ENCODE measurements at regions not wholly inside any gene's neighbourhood (a gene's known extent, or its start where the extent isn't known, plus 50 kb on each side); places are given as distances from the start of the nearest gene placed in this dataset.
A peak's percentile ranks its signal among the peaks of the same experiment; 100 is the strongest.

- H3K4me3 ChIP-seq (ENCODE audit: low read depth, low read length), result no peak overlapping the region
- DNase-seq (ENCODE audit: low read depth), result no peak
- TF ChIP-seq CTCF (IDR thresholded peaks at IDR 0.05; ENCODE audit: insufficient read depth, low read depth, low read length), result no peak
These were observed 464.1 kb downstream of the UTRN start for GRCh38 chr6:144749263-144749662.

DNA sequence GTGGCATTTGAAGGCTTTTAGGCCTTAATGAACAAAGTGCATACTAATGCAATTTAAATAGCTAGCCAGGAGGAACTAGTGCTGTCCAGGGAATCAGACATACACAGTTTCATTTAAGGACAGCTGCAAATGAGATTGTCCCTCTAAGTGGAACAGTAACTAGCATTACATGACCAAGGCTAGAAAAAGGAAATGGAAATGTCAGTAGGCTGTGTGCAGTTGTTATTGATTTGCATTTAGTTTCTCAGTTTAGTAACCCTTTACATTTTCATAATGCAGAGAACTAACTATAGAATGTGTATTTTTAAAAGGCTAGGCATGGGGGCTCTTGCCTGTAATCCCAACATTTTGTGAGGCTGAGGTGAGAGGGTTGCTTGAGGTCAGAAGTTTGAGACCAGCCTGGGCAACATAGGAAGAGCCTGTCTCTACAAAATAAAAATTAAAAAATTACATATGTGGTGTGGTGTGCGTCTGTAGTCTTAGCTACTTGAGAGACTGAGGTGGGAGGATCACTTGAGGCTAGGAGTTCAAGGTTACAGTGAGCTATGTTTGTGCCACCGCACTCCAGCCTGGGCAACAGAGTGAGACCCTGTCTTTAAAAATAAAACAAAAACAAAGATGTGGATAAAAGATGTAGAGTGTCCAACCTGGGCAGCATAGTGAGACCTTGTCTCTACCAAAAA lies 468.0 kb downstream of the UTRN start:
- no peak for TF ChIP-seq CTCF (IDR thresholded peaks at IDR 0.05; ENCODE audit: insufficient read depth, low read depth, low read length)
- no peak overlapping the region for H3K4me3 ChIP-seq (ENCODE audit: low read depth, low read length)

DNA sequence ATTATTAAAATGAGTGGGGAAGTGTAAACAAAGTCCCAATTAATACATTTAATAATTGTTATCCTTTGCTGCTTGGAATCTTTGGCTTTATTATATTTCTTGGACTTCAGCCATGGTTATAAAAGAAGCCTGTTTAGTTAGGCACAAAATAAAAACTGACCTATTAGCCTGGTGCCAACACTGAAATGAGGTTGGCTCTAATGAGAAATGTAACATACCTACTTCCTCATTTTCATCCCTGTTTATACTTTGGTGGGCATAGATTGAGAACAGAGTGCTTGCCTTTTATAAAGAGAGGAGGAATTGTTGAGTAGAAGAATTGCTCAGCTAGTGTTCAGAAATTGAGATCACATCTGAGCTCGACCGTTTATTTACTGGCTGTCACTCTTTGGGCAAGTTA lies 471.3 kb downstream of the UTRN start:
- no peak for TF ChIP-seq CTCF (IDR thresholded peaks at IDR 0.05; ENCODE audit: insufficient read depth, low read depth, low read length)
- no peak overlapping the region for H3K4me3 ChIP-seq (ENCODE audit: low read depth, low read length)

More for the DNA sequence above, 468.0 kb downstream of the UTRN start:
- DNase-seq (ENCODE audit: low read depth), result no peak

DNA sequence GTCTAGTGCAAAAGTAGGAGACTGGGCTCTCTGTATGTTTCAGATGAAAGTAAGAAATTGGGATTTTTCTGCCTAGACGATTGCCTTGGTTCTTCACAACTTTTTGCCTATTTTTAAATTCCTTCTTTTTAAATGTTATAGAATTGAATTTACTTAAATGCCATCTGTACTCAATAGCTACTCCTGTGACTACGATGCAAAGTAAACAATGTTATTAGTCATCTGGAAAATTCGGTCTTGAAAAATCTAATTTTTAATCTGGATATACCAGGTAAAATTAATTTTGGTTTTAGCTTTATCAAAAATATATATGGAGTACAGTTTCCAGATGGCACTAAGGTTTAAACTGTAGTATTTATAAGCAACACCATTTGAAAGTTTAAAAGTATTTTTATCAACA lies 472.2 kb downstream of the UTRN start:
- H3K4me3 ChIP-seq (ENCODE audit: low read depth, low read length), result no peak overlapping the region
- no peak for TF ChIP-seq CTCF (IDR thresholded peaks at IDR 0.05; ENCODE audit: insufficient read depth, low read depth, low read length)
- no peak for DNase-seq (ENCODE audit: low read depth)

More for the DNA sequence above, 471.3 kb downstream of the UTRN start:
- DNase-seq (ENCODE audit: low read depth), result no peak

- no peak overlapping the region for H3K4me3 ChIP-seq (ENCODE audit: low read depth, low read length)
- DNase-seq (ENCODE audit: low read depth), result no peak
- TF ChIP-seq CTCF (IDR thresholded peaks at IDR 0.05; ENCODE audit: insufficient read depth, low read depth, low read length), result no peak
These were observed 472.6 kb downstream of the UTRN start for GRCh38 chr6:144757730-144758129.

- H3K4me3 ChIP-seq (ENCODE audit: low read depth, low read length), result no peak overlapping the region
- DNase-seq (ENCODE audit: low read depth), result peak; percentile 26
- TF ChIP-seq CTCF (IDR thresholded peaks at IDR 0.05; ENCODE audit: insufficient read depth, low read depth, low read length), result no peak
These were observed 473.5 kb downstream of the UTRN start for GRCh38 chr6:144758602-144759001.

GRCh38 chr6:144762469-144762868 lies 477.3 kb downstream of the UTRN start:
- no peak overlapping the region for H3K4me3 ChIP-seq (ENCODE audit: low read depth, low read length)
- no peak for DNase-seq (ENCODE audit: low read depth)
- TF ChIP-seq CTCF (IDR thresholded peaks at IDR 0.05; ENCODE audit: insufficient read depth, low read depth, low read length), result no peak

Data from fibroblast of villous mesenchyme (primary cell).